SK-N-MC (cell line): ENCODE measurements at regions not wholly inside any gene's neighbourhood (a gene's known extent, or its start where the extent isn't known, plus 50 kb on each side); places are given as distances from the start of the nearest gene placed in this dataset.

Source experiments
- EZH2 ChIP-seq: fragments of 200-600 bp; sonication (generic); IDR thresholded peaks from one replicate; pipeline ENCODE4 v1.6.1; 2017; ENCODE audit warnings: antibody characterized with exemption
- FOXP2 ChIP-seq: optimal IDR thresholded peaks from 2 replicates; pipeline ENCODE3; 2011; ENCODE audit warnings: mild to moderate bottlenecking, moderate library complexity; ENCODE audit not compliant: insufficient read depth; ENCODE audit errors: extremely low read length, control extremely low read depth
- POLR2AphosphoS5 ChIP-seq: IDR thresholded peaks from 2 replicates; pipeline ENCODE4 v1.6.1; 2012; ENCODE audit warnings: mild to moderate bottlenecking, low read depth, low read length, borderline replicate concordance

- no peak for TF ChIP-seq EZH2
- no peak for TF ChIP-seq POLR2AphosphoS5
- no peak for TF ChIP-seq FOXP2
Observed at GRCh38 chr2:194802589-194802988, 854.4 kb upstream of the SLC39A10 start.
